Colon (tissue), 2 donors: ENCODE measurements at regions not wholly inside any gene's neighbourhood (a gene's known extent, or its start where the extent isn't known, plus 50 kb on each side); places are given as distances from the start of the nearest gene placed in this dataset.
"Not testable (repeated sequence)": the region's sequence is repeated elsewhere in the genome, so short reads cannot be mapped to it uniquely, and the experiment has no call there.

ENCODE experiments used
- FAIRE-seq: peaks from 2 replicates; lab custom pipeline; 2012; peaks lifted over from hg19 to GRCh38; lab: Jason Lieb, UNC
- donor health status: control.
- donor health status: control.

DNA sequence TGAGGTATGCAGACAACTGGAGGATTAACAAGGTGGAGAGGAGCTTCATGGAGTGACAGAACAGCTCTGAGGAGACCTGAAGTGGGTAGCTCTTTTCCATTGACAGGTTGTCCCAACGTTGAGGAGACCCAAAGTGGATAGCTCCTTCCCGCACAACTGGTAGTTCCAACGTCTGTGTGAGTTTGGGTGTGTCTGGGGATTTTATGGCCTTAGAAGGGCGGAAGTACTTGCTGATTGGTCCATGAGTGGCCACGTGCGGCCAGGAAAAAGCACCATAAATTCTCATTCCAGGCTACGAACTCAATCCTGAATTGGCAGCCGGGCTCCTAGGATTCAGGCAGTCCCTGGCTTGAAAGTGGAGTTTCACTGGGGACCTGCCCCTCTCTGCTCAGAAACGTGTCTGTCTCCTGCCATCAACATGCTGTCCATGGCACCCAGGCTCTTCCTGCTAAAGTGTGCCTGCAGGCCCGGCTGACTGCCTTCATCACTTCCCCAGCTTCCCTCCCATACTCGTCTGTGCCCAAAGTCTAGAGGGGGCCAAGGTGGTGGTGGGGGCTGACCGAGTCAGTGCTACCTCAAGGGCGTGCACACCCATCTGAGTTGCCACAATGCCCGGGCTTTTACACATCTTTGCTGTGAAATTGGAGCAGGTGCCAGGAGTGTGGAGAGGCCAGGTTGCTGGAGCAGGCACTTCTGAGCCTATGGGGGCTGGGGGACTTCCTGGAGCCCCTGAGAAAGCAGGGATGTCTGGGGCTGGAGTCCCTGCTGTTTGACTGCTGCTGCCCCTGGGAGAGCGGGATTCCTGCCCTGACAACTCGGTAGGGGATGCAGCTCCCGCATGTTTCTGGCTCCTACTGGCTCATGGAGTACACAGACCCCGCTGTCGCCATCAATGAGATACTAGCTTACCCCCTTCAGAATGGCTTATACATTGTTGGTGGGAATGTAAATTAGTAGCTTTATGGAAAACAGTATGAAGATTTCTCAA lies 2034.6 kb upstream of the ACO1 start:
- FAIRE-seq, result no peak

DNA sequence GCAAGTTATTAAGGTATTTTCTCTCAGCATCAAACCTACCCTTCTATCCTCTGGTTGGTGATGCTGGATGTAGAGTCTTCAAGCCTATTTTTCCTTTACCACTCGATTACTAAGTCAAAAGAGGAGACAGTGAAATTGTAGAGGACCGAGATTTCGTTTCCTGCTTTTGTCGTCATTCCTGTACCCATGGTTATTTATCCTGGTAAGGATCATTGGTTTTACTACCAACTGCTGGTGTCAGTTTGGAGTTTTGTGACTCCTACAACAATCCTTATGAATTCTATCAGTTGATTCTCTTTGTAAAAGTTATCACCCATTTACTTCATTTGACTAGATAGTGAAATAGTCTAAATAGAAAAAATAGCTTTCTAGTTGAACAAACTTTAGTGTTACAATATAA lies 2028.2 kb upstream of the ACO1 start:
- no peak for FAIRE-seq

DNA sequence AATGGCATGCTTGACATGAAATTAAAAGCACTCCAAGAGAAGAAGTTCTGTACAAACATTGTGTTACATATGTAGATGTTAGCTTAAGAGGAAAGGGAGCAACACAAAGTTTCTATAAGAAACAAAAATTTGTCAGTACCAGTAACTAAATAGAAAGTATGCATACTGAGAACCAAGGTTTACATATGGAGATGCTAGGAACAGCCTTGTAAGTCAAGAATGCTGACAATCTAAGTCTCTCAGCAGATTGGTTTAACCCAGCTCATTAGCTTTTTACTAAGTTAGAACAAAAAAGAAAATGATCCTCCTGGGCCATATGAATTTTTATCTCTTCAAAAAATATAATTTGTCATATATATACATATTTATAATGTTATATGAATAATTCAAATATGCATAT lies 2022.1 kb upstream of the ACO1 start:
- FAIRE-seq, result no peak

DNA sequence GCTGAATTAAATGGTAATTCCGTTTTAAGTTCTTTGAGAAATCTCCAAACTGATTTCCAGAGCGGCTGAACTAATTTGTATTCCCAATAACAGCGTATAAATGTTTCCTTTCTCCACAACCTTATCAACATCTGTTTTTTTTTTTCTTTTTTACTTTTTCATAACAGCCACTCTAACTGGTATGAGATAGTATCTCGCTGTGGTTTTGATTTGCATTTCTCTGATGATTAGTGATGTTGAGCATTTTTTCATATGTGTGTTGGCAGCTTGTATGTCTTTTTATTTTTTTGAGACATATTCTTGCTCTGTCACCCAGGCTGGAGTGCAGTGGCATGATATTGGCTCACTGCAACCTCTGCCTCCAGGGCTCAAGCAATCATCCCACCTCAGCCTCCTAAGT lies 2018.3 kb upstream of the ACO1 start:
- FAIRE-seq, result not testable (repeated sequence)

DNA sequence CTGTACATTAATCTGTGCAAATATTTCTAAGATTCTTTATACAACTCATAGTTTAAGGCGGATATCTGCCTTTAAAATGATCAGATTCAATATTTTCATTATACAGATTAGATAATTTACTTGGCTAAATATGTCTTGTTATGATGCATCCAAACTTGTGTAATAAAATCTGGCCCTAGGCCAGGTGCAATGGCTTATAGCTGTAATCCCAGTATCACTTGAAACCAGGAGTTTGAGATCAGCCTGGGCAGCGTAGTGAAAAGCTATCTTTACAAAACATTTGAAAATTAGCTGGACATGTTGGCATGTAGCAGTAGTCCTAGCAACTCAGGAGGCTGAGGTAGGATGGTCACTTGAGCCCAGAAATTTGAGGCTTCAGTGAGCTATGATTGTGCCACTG lies 2002.2 kb upstream of the ACO1 start:
- FAIRE-seq, result no peak

DNA sequence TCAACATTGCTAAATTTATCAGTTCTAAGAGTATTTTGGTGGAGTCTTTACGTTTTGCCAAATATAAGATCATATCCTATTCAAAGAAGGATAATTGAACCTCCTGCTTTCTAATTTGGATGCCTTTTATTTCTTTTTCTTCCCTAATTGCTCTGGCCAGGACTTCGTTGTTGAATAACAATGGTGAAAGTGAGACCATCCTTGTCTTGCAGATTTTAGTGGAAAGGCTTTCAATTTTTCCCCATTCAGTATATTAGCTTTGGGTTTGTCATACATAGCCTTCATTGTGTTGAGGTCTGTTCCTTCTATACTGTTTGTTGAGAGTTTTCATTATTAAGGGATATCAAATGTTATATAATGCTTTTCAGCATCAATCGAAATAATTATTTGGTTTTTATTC lies 1974.2 kb upstream of the ACO1 start:
- FAIRE-seq, result no peak

DNA sequence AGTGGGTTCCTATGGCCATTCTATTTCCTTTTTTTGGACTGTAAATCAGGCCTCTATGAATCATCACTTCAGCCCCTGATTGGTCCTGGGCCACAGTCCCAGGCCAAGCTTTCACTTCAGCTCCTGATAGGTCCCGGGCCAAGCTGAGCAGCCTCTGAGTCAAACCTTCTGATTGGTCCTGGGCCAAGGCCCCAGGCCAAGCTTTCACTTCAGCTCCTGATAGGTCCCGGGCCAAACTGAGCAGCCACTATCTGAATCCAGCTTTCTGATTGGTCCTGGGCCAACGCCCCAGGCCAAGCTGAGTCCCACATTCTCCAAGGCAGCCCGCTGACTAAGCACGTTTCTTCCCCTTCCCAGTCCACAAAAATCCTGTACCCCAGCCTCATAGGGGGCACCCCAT lies 1972.9 kb upstream of the ACO1 start:
- FAIRE-seq, result no peak

DNA sequence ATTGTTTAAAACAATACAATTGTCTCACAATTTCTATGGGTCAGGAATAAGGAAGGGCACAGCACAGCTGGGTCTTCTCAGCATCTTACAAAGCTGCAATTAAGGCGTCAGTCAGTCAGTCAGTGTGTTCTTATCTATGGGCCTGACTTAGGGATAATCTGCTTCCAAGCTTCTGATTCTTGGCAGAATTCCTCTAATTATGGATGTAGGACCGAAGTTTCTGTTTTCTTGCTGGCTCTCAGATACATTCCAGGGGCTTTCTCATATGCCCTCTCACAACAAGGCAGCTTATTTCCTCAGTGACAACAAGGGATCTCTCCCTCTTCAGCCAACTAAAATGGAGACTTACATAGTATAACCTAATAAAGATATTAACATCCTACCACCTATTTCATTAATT lies 1925.3 kb upstream of the ACO1 start:
- FAIRE-seq, result no peak

DNA sequence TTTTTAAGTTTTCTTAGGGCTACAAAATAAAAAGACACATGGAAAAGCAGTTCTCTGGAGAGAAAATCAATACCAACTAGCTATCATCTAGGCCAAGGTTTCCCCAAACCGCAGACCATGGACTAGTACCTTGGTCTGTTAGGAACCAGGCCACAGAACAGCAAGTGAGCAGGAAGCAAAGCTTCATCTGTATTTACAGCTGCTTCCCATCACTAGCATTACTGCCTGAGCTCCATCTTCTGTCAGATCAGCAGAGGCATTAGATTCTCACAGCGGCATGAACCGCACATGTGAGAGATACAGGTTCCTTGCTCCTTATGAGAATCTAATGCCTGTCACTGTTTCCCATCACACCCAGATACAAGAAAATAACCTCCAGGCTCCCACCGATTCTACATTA lies 1907.6 kb upstream of the ACO1 start:
- FAIRE-seq, result no peak

DNA sequence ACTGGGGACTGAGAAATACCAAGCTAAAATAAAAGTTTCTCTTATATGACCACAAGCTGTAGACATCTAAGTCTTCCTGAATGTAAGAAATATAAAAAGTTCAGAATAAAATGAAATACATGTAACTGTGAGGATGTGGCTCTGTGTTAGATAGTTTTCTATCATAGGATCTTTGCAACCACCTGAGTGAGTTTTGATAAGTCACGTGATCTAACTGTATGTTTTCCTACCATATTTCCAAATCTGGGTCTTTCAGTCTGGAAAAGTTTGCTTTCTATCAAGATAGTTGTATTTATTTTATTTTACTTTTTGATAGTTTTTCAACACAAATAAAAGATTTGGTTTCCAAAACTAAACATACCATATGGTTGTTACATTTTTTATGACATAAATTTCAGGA lies 1905.8 kb upstream of the ACO1 start:
- FAIRE-seq, result no peak

DNA sequence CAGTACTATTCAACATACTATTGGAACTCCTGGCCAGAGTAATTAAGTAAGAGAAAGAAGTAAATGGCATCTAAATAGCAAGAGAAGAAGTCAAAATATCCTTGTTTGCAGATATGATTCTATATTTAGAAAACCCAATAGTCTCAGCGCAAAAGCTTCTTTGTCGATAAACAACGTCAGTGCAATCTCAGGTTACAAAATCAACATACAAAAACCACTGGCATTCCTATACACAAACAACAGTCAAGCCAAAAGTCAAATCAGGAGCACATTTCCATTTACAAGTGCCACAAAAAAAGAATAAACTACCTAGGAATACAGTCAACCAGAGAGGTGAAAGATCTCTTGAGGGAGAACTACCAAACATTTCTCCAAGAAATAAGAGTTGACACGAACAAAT lies 1901.9 kb upstream of the ACO1 start:
- FAIRE-seq, result no peak

DNA sequence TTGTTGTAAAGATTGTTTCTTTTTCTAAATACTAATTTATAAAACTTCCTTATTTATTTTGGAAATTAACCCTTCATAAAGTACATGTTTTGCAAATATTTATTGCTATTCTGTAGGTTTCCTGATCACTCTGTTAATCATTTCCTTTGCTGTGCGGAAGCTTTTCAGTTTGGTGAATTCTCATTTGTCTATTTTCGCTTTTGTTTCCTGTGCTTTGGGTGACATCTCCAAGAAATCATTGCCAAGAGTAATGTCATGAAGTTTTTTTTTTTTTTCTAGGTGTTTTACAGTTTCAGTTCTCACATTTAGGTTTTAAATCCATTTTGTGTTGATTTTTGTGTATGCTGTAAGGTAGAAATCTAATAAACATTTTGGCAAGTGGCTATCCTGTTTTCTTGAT lies 1899.8 kb upstream of the ACO1 start:
- no peak for FAIRE-seq

DNA sequence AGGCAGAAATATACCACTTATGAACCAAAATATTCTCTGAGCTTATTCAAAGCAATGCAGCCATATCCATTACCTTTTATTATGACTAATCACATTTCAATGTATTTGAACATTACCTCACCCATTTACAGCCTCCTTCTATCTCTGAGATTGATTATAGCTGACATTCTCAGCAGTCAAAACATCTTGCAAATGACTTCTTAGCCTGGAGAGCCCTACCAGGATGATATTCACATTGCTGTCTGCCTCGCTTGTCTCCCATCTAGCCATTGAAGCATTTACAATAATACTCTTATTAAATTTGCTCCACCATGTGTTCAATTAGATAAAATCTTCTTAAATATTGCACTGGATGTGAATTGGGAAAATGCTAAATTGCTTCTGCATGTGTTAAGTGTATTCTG lies 1879.9 kb upstream of the ACO1 start:
- FAIRE-seq, result no peak

DNA sequence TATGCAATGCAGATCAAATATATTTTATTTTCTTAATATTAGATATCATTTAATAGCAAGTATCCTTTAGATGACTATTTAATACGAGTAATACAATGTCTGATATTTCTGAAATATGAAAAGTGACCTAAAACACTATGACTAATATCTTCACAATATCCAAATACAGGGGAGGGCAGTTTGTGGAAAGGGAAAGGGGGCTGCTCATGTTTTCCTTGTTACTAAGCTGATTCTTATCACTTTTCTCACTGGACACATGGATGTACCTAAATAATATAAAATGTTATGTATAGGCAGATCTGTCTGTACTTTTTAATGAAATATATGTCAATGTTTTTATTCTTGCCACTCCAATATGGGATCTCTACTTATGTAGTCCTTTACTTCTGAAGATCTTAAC lies 1879.1 kb upstream of the ACO1 start:
- FAIRE-seq, result no peak

DNA sequence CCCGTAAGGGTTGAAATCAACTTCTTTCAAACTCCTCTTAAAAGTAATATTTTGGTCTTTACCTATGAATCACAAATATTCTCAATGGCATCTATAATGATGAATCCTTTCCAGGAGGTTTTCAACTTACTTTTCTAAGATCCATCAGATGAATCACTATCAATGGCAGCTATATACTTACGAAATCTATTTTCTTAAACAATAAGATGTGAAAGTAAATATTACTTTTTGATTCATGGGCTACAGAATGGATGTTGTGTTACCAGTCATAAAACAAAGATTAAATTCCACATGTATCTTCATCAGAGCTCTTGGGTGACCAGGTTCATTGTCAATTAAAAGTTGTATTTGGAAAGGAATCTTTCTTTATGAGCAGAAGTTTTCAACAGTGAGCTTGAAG lies 1877.7 kb upstream of the ACO1 start:
- FAIRE-seq, result no peak

DNA sequence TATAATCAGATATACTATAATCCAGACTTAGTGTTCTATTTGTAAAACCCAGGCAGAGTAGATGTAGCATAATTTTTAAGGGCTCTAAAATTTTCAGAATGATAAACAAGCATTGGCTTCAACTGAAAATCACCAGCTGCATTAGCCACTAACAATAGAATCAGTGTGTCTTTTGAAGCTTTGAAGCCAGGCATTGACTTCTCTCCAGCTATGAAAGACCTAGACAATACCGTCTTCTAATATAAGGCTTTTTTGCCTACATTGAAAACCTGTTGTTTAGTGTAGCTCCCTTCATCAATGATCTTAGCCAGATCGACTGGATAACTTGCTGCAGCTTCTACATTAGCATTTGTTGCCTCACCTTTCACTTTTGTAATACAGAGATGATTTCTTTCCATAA lies 1877.3 kb upstream of the ACO1 start:
- FAIRE-seq, result no peak

DNA sequence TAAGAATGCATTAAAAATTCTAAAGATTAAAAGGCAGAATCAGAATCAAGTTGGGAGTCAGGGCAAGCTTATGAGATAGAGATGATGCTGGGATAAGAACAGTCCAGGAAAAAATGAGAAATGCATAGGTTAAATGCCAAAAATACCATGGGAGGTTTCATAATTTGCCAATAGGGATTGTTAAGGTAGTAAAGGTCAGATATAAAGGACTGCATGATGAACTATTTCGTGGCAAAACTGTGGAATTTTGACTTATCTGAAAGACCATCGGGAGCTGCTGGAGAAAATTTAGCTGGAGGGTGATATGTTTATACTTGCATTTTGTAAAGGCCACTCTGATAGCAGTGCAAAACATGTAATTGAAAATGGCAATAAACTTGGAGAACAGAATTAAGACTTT lies 1872.8 kb upstream of the ACO1 start:
- FAIRE-seq, result no peak

DNA sequence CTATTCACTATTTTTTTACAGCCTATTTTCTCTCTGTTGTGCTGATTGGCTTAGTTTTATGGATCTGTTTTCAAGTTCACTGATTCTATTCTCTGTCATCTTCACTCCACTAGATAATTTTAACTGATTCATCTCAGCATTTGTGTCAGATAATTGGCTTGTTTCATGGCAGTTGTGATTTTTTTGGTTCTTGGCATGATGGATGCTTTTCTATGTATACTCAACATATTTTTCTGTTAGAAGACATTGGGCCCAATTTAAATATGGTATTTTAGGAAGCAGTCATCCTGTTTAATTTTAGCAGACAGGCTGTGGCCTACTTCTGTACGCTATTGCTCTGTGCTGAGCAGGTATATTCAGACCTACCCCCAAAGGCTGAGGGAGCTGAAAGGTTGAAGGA lies 1865.3 kb upstream of the ACO1 start:
- no peak for FAIRE-seq

DNA sequence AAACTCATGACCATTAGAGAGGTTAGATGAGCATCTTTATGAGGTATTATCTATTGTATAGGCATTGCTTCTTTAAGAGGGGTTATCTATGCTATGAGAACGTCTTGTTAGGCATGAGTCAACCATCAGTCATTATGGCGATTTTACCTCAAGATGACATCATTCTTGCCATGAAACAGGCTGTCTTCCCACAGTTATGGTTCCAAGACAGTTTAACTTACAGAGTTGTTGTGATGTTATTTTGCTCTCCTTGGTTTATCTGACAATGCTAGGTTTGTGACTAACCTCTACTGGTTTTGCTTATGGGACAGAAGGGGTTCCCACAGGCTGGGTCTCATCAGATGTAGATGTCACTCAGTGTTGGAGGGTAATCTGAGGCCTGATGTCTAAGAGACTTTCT lies 1864.7 kb upstream of the ACO1 start:
- FAIRE-seq, result no peak

DNA sequence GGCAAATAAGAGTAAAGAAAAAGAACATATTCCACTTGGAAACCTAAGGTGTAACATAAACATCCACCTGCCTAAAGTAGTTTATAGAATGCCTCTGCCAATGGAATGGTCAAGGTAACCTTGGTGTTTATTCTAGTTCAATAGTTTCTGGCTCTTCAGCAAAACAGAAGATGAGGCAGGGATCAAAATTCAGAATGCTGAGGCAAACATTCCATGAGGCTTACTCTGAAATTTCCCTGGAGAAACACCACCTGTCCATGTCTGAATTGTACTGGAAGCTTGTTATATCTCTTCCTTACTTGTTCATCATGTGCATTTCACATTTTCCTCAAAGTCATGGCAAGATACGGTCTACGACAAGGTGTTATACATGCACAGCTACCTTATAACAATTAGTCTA lies 1862.4 kb upstream of the ACO1 start:
- no peak for FAIRE-seq

DNA sequence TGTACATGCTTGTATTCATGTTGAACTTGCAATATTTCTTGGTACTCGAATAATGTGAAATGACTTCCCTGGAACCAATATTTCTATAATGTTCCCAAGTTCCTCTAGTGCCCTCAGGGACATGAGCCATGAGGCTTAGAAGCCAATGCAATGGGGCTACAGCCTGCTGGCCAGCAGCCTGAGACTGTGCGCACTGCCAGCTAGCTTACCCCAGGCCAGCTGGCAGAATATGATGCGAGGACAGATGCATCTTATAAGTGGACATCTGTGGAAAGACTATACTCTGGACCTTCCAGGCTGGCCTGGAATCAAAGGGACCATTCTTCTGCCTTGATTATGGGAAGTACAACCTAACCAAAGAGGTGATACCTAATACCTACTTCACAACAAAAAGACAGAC lies 1862.0 kb upstream of the ACO1 start:
- FAIRE-seq, result no peak

DNA sequence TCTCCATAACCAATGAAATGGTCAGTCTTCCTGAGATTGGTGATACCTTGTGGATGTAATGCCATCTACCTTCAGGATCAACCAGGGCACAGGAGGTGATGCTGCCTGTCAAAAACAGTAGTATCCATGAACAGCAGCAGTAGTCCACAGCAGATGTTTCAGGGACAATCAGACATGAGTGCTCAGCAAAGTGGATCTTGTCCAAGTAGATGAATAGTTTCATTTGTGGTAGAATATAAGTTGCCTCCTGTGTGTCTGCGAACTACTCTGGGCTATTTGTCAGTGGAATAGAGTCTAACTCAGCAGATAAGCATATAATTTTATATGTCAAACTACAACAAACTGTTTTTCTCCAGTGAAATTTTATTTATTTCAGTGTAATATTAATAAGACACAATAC lies 1860.1 kb upstream of the ACO1 start:
- FAIRE-seq, result no peak

DNA sequence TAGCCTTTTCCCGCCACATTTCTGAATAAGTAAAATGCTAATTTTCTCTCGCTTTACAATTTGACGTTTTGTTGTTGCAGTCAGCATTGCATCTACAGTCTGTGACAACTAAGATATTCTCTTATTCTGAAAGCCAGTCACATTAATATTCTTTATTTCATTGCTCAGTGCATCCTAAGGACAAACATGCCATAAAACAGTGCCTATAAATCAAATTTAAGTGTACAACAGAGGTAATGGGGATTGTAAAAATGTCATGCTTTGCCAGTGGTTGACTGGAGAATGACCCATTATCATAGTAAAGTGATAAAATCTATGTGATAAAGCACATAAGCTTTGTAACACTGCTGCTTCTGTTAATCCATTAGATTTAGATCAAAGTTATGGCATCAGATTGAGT lies 1850.0 kb upstream of the ACO1 start:
- no peak for FAIRE-seq

DNA sequence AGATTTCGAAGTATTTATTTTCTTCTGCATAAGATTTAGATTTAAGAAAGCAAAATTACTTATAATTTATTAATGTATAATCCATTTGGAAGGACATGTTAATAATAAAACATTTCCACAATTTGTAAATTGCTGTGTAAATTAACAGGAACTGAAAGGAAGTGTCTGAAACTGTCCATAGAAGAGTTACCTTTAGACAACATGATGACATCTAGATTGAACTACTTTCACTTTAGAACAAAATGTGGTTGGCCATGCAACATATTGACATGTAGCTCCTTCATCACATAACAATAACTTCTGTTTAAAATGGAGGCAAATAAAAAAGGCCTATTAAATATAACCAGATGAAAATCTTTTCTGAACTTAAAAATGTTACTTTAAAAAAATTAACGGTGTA lies 1849.5 kb upstream of the ACO1 start:
- no peak for FAIRE-seq
